Ovary (tissue), 7 donors: ENCODE measurements at regions not wholly inside any gene's neighbourhood (a gene's known extent, or its start where the extent isn't known, plus 50 kb on each side); places are given as distances from the start of the nearest gene placed in this dataset.

Experiments used
- DNase-seq, 5 donors: peaks; one replicate each; pipeline ENCODE4 v3.0.0-alpha.2; 2019 to 2020
- H3K27ac ChIP-seq, 2 donors: fragments of 200-600 bp; one replicate each; pipeline versions ENCODE4 v1.5.1 to v1.8.0; 2019 to 2022
- H3K27me3 ChIP-seq: fragments of 200-600 bp; one replicate; pipeline ENCODE4 v1.8.0; 2022
- H3K36me3 ChIP-seq: fragments of 200-600 bp; sonication (generic); one replicate; pipeline ENCODE4 v1.5.1; 2019
- H3K4me1 ChIP-seq: one replicate; pipeline ENCODE4 v1.8.1; 2013; ENCODE audit warnings: mild to moderate bottlenecking, moderate library complexity; ENCODE audit not compliant: insufficient read depth
- H3K4me3 ChIP-seq: fragments of 200-600 bp; sonication (generic); one replicate; pipeline ENCODE4 v1.5.1; 2017
- H3K9me3 ChIP-seq, 2 donors: fragments of 200-600 bp in 1 of 2; sonication (generic) in 1 of 2; one replicate each; pipeline versions ENCODE4 v1.5.1 to v1.8.1; 2013 to 2019; ENCODE audit warnings: mild to moderate bottlenecking in 1 of 2, moderate library complexity in 1 of 2
- EP300 ChIP-seq: sonication (generic); formaldehyde crosslinking; IDR thresholded peaks from one replicate; pipeline ENCODE4 v1.6.1; 2017; ENCODE audit warnings: antibody characterized with exemption
- POLR2A ChIP-seq: fragments of 450-650 bp; IDR thresholded peaks from one replicate; pipeline ENCODE4 v1.6.1; 2017; ENCODE audit warnings: antibody characterized with exemption, mild to moderate bottlenecking, moderate library complexity
- WGBS, 3 donors: extraction: QIAGEN DNeasy Blood & Tissue Kit in 1 of 3; methylation state at CpG; one replicate each; pipeline versions ENCODE4 v1.1.5 to v1.1.7; 2013 to 2017; 5-methylcytosine and 5-hydroxymethylcytosine counted together
- intact Hi-C, 4 donors: fragments of 100-400 bp; cut with DNase I; formaldehyde crosslinking; loops; one replicate each; pipeline versions ENCODE4 v1.11.0 to v1.15.1; 2022 to 2023
- TF ChIP-seq, protein P1 (sequence below), 3 donors: fragments of 450-650 bp in 2 of 3; fragments of 200-600 bp in 1 of 3; IDR thresholded peaks; one replicate each; pipeline versions ENCODE4 v1.5.1 to v1.8.0; 2016 to 2022; ENCODE audit warnings: antibody characterized with exemption in 3 of 3, mild to moderate bottlenecking in 1 of 3
- donor health status: DM: no; HTN: no; CAD: no; lungs with moderate emphysema.
- donor health status: DM: no; HTN: no; CAD: no.
- donor health status: Bipolar disorder and iron deficiency.
- donor health status: DM: no; HTN: no; CAD: no.
- donor health status: DM: yes; HTN: yes; CAD: no.

DNA sequence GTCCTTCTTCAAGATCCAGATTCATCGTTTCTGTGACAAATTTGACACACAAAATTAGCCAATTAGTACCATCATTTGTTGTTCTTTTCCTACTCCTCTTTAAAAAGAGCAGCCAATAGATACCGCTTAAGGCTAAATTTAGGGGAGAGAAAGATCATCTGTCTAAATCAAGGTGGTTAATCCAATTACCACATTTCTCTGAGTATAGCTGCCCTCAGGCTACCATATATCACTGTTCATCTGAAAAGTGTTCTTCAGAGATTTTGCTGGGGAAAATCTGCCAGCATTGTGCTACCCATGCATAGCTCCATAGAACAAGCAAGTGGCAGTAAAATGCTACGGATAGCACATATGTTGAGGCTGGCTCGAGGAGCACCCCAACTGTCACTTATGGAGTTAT, 110.3 kb upstream of the ESRRG start:
- Histone ChIP-seq H3K27ac (no peak overlapping the region), H3K9me3 (no peaks in the 10 kb centered on the region), H3K4me3 (no peak overlapping the region), H3K27me3 (no peaks in the 10 kb centered on the region), H3K4me1 (no peaks in the 10 kb centered on the region), H3K36me3 (no peaks in the 10 kb centered on the region)
- DNase-seq: no peak
- intact Hi-C loops: no loop called here
- TF ChIP-seq POLR2A (no peak), EP300 (no peak)
- TF ChIP-seq, protein P1, sequence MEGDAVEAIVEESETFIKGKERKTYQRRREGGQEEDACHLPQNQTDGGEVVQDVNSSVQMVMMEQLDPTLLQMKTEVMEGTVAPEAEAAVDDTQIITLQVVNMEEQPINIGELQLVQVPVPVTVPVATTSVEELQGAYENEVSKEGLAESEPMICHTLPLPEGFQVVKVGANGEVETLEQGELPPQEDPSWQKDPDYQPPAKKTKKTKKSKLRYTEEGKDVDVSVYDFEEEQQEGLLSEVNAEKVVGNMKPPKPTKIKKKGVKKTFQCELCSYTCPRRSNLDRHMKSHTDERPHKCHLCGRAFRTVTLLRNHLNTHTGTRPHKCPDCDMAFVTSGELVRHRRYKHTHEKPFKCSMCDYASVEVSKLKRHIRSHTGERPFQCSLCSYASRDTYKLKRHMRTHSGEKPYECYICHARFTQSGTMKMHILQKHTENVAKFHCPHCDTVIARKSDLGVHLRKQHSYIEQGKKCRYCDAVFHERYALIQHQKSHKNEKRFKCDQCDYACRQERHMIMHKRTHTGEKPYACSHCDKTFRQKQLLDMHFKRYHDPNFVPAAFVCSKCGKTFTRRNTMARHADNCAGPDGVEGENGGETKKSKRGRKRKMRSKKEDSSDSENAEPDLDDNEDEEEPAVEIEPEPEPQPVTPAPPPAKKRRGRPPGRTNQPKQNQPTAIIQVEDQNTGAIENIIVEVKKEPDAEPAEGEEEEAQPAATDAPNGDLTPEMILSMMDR (IDR thresholded peaks at IDR 0.05): no peak
- 62 to 70% (median 63%) methylated on average over 4 of the region's 4 CpGs for WGBS, 3 donors

DNA sequence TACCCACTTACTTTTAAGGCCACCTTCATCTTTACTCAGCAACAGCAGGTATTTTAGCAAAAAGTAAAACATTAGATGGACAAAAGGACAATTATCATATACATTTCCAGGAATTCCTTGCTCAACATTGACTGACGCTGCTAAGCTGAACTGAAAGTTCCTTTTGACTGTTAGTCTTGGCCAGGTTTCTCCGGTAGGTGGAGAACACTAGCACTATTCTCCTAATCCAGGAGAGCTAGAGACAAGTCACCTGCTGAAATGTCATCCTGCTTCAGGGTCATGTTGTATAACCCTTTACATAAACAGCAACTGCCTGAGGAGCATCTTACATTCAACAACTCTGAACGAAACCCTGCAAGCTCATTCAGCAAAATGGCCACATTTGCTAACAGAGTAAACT, 109.0 kb upstream of the ESRRG start:
- no peak overlapping the region for H3K4me3 ChIP-seq
- WGBS, 3 donors: 86 to 91% (median 88%) methylated on average over 3 of the region's 3 CpGs
- no peaks in the 10 kb centered on the region for H3K4me1 ChIP-seq
- no peak overlapping the region for H3K27ac ChIP-seq
- DNase-seq: no peak
- intact Hi-C loops: no loop called here
- H3K27me3 ChIP-seq: no peaks in the 10 kb centered on the region
- no peak for TF ChIP-seq POLR2A
- TF ChIP-seq EP300: no peak
- TF ChIP-seq, protein P1 (IDR thresholded peaks at IDR 0.05): no peak
- no peaks in the 10 kb centered on the region for H3K9me3 ChIP-seq
- H3K36me3 ChIP-seq: no peaks in the 10 kb centered on the region

DNA sequence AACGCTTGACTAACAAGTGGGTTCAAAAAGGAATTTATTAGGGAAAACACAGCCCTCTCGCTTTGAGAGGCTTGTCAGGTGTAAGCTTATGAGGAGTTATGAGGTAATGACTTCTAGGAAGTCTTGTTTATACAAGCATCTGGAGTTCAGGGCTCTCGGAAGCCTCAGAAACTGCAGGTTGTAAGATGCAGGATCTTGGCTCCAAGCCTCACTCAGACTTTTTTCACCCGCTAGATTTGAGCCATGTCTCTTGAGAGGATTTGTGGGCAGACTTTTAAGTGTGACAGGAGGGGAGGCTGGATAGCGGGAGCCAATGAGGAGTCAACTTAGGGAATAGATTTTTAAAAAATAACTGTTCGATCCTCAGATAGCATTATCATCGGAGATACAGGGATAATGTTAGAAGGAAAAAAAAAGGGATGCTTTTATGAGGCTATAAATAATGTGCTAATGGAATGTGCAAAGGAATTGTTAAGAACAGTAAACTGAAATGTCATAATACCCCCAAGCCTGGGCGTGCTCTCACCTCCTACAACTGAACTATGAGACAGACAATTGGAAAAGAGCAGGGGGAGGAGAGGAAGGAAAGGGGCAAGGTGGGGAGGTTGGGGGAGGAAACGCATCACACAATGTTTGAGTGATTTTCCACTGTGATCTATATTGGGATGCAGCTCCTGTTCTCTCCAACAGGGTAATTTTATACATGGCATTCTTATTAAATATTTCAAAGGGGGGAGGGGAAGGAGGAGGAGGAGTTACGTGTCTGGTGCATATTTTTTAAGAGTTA, 107.4 kb upstream of the ESRRG start:
- TF ChIP-seq POLR2A (no peak), EP300 (no peak)
- TF ChIP-seq, protein P1 (IDR thresholded peaks at IDR 0.05): no peak
- H3K9me3 ChIP-seq: no peaks in the 10 kb centered on the region
- H3K4me1 ChIP-seq: no peaks in the 10 kb centered on the region
- intact Hi-C loops: no loop called here
- H3K4me3 ChIP-seq: no peak overlapping the region
- no peaks in the 10 kb centered on the region for H3K36me3 ChIP-seq
- no peaks in the 10 kb centered on the region for H3K27me3 ChIP-seq
- DNase-seq: no peak
- no peak overlapping the region for H3K27ac ChIP-seq
- WGBS, 3 donors: 17 to 27% (median 22%) methylated on average over 10 of the region's 10 CpGs

DNA sequence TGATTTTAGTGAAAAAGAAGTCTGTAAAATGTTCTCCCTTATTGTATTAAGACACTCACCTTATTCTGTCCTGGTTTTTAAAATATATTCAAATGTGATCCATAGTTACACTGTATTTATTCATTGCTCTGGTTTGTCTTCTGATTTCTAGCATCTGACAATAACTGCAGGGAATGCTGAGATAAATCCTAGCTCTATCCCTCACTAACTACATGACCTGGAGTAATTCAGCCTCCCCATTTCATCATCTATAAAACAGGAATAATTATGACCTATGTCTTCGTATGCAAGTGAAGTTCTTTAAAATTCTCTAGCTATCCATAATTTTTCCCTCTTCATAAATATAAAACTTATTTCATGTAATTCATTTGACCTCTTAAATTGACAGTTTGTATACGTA, 104.0 kb upstream of the ESRRG start:
- no peak for TF ChIP-seq POLR2A
- TF ChIP-seq EP300: no peak
- TF ChIP-seq, protein P1 (IDR thresholded peaks at IDR 0.05): no peak

More for the DNA sequence above, 104.0 kb upstream of the ESRRG start:
- WGBS, 3 donors: 39 to 88% (median 86%) methylated on average over 2 of the region's 2 CpGs
- Histone ChIP-seq H3K4me1 (no peaks in the 10 kb centered on the region), H3K27ac (no peak overlapping the region), H3K36me3 (no peaks in the 10 kb centered on the region), H3K27me3 (no peaks in the 10 kb centered on the region), H3K9me3 (no peaks in the 10 kb centered on the region), H3K4me3 (no peak overlapping the region)
- intact Hi-C loops: no loop called here
- no peak for DNase-seq
